ENCODE measurements at regions not wholly inside any gene's neighbourhood (a gene's known extent, or its start where the extent isn't known, plus 50 kb on each side); places are given as distances from the start of the nearest gene placed in this dataset.
"Not testable (repeated sequence)": the region's sequence is repeated elsewhere in the genome, so short reads cannot be mapped to it uniquely, and the experiment has no call there.

GRCh38 chr10:33025039-33025438, 67.0 kb upstream of the ITGB1 start:
- H4K5ac ChIP-seq (ENCODE audit: low read length): no peak overlapping the region
- no peak overlapping the region for H2BK120ac ChIP-seq (ENCODE audit: low read depth, low read length)
- peaks cover 3% of the 10 kb centered on the region for H3K4me1 ChIP-seq (ENCODE audit: control insufficient read depth, low read depth, low read length)
- H3K4me2 ChIP-seq (ENCODE audit: low read length): no peak overlapping the region
- no peaks in the 10 kb centered on the region for H3K36me3 ChIP-seq (ENCODE audit: control insufficient read depth, insufficient read depth, low read length)
- no peak overlapping the region for H2BK15ac ChIP-seq (replicated peaks; ENCODE audit: low read depth)
- H3K56ac ChIP-seq (ENCODE audit: low read length): no peak overlapping the region
- H2AK5ac ChIP-seq (ENCODE audit: low read length): no peak overlapping the region
- no peak overlapping the region for H3K23ac ChIP-seq (ENCODE audit: low read length)
- H3K9ac ChIP-seq (ENCODE audit: low read length): no peak overlapping the region
- no peaks in the 10 kb centered on the region for H3K79me2 ChIP-seq (ENCODE audit: control insufficient read depth, insufficient read depth, low read length)
- no peak overlapping the region for H3K4me3 ChIP-seq (ENCODE audit: low read length)
- no peak for DNase-seq
- no peak overlapping the region for H4K8ac ChIP-seq (ENCODE audit: low read depth, low read length)
- H3K27me3 ChIP-seq (ENCODE audit: insufficient read depth, low read length, poor library complexity): no peaks in the 10 kb centered on the region
- no peak overlapping the region for H3K4ac ChIP-seq (ENCODE audit: low read depth, low read length)
- H2BK5ac ChIP-seq (ENCODE audit: low read length): no peak overlapping the region
- H3K27ac ChIP-seq (ENCODE audit: low read depth, low read length): no peak overlapping the region
- no peaks in the 10 kb centered on the region for H3K79me1 ChIP-seq (ENCODE audit: low read length)
- WGBS (ENCODE audit: extremely low coverage, insufficient coverage, low lambda C conversion rate): no CpG with 5 or more reads among the region's 6 CpGs
- H3K18ac ChIP-seq (ENCODE audit: low read length): no peak overlapping the region

GRCh38 chr10:33022691-33023090, 64.7 kb upstream of the ITGB1 start:
- Histone ChIP-seq H3K9ac (ENCODE audit: low read length) (no peak overlapping the region), H2BK120ac (ENCODE audit: low read depth, low read length) (no peak overlapping the region), H3K36me3 (ENCODE audit: control insufficient read depth, insufficient read depth, low read length) (no peaks in the 10 kb centered on the region), H3K56ac (ENCODE audit: low read length) (no peak overlapping the region), H3K27ac (ENCODE audit: low read depth, low read length) (no peak overlapping the region), H2BK15ac (replicated peaks; ENCODE audit: low read depth) (no peak overlapping the region), H4K5ac (ENCODE audit: low read length) (no peak overlapping the region), H4K8ac (ENCODE audit: low read depth, low read length) (no peak overlapping the region), H3K4me1 (ENCODE audit: control insufficient read depth, low read depth, low read length) (peaks cover 3% of the 10 kb centered on the region), H3K4me2 (ENCODE audit: low read length) (no peak overlapping the region), H2AK5ac (ENCODE audit: low read length) (no peak overlapping the region), H2BK5ac (ENCODE audit: low read length) (no peak overlapping the region), H3K18ac (ENCODE audit: low read length) (no peak overlapping the region), H3K23ac (ENCODE audit: low read length) (no peak overlapping the region), H3K4ac (ENCODE audit: low read depth, low read length) (no peak overlapping the region), H3K27me3 (ENCODE audit: insufficient read depth, low read length, poor library complexity) (no peaks in the 10 kb centered on the region), H3K79me2 (ENCODE audit: control insufficient read depth, insufficient read depth, low read length) (no peaks in the 10 kb centered on the region), H3K4me3 (ENCODE audit: low read length) (no peak overlapping the region), H3K79me1 (ENCODE audit: low read length) (no peaks in the 10 kb centered on the region)
- DNase-seq: no peak
- WGBS (ENCODE audit: extremely low coverage, insufficient coverage, low lambda C conversion rate): no CpG with 5 or more reads among the region's 3 CpGs

- Histone ChIP-seq H3K56ac (ENCODE audit: low read length) (no peak overlapping the region), H3K27me3 (ENCODE audit: insufficient read depth, low read length, poor library complexity) (no peaks in the 10 kb centered on the region), H3K18ac (ENCODE audit: low read length) (no peak overlapping the region), H2BK120ac (ENCODE audit: low read depth, low read length) (no peak overlapping the region), H3K79me2 (ENCODE audit: control insufficient read depth, insufficient read depth, low read length) (no peaks in the 10 kb centered on the region), H3K23ac (ENCODE audit: low read length) (no peak overlapping the region), H3K4me1 (ENCODE audit: control insufficient read depth, low read depth, low read length) (peaks cover 3% of the 10 kb centered on the region), H2BK15ac (replicated peaks; ENCODE audit: low read depth) (no peak overlapping the region), H3K9ac (ENCODE audit: low read length) (no peak overlapping the region), H3K36me3 (ENCODE audit: control insufficient read depth, insufficient read depth, low read length) (no peaks in the 10 kb centered on the region), H4K5ac (ENCODE audit: low read length) (no peak overlapping the region), H4K8ac (ENCODE audit: low read depth, low read length) (no peak overlapping the region), H2AK5ac (ENCODE audit: low read length) (no peak overlapping the region), H3K4me2 (ENCODE audit: low read length) (no peak overlapping the region), H3K4ac (ENCODE audit: low read depth, low read length) (no peak overlapping the region), H3K79me1 (ENCODE audit: low read length) (no peaks in the 10 kb centered on the region), H3K27ac (ENCODE audit: low read depth, low read length) (no peak overlapping the region), H3K4me3 (ENCODE audit: low read length) (no peak overlapping the region), H2BK5ac (ENCODE audit: low read length) (no peak overlapping the region)
- no CpG with 5 or more reads among the region's 4 CpGs for WGBS (ENCODE audit: extremely low coverage, insufficient coverage, low lambda C conversion rate)
- DNase-seq: no peak
Observed at GRCh38 chr10:33022090-33022489, 64.1 kb upstream of the ITGB1 start.

GRCh38 chr10:33016988-33017387, 59.0 kb upstream of the ITGB1 start:
- no CpG with 5 or more reads among the region's 2 CpGs for WGBS (ENCODE audit: extremely low coverage, insufficient coverage, low lambda C conversion rate)
- DNase-seq: no peak
- no peaks in the 10 kb centered on the region for H3K79me2 ChIP-seq (ENCODE audit: control insufficient read depth, insufficient read depth, low read length)

GRCh38 chr10:33015761-33016547, 57.9 kb upstream of the ITGB1 start:
- Histone ChIP-seq H4K5ac (ENCODE audit: low read length) (no peak overlapping the region), H3K23ac (ENCODE audit: low read length) (no peak overlapping the region), H2BK120ac (ENCODE audit: low read depth, low read length) (no peak overlapping the region), H3K18ac (ENCODE audit: low read length) (no peak overlapping the region), H3K36me3 (ENCODE audit: control insufficient read depth, insufficient read depth, low read length) (no peaks in the 10 kb centered on the region), H3K4me1 (ENCODE audit: control insufficient read depth, low read depth, low read length) (no peaks in the 10 kb centered on the region), H3K9ac (ENCODE audit: low read length) (no peak overlapping the region), H3K27ac (ENCODE audit: low read depth, low read length) (no peak overlapping the region), H3K27me3 (ENCODE audit: insufficient read depth, low read length, poor library complexity) (no peaks in the 10 kb centered on the region), H4K8ac (ENCODE audit: low read depth, low read length) (no peak overlapping the region), H3K79me2 (ENCODE audit: control insufficient read depth, insufficient read depth, low read length) (no peaks in the 10 kb centered on the region), H2BK15ac (replicated peaks; ENCODE audit: low read depth) (no peak overlapping the region), H2BK5ac (ENCODE audit: low read length) (no peak overlapping the region), H3K79me1 (ENCODE audit: low read length) (no peaks in the 10 kb centered on the region), H3K4me3 (ENCODE audit: low read length) (no peak overlapping the region), H3K4me2 (ENCODE audit: low read length) (no peak overlapping the region), H3K4ac (ENCODE audit: low read depth, low read length) (no peak overlapping the region), H2AK5ac (ENCODE audit: low read length) (no peak overlapping the region), H3K56ac (ENCODE audit: low read length) (no peak overlapping the region)
- WGBS (ENCODE audit: extremely low coverage, insufficient coverage, low lambda C conversion rate): no CpG with 5 or more reads among the region's 3 CpGs
- no peak for DNase-seq

More at GRCh38 chr10:33016988-33017387, 59.0 kb upstream of the ITGB1 start:
- Histone ChIP-seq H3K23ac (ENCODE audit: low read length) (no peak overlapping the region), H3K27ac (ENCODE audit: low read depth, low read length) (no peak overlapping the region), H4K8ac (ENCODE audit: low read depth, low read length) (no peak overlapping the region), H3K4me3 (ENCODE audit: low read length) (no peak overlapping the region), H2AK5ac (ENCODE audit: low read length) (no peak overlapping the region), H3K9ac (ENCODE audit: low read length) (no peak overlapping the region), H3K4me1 (ENCODE audit: control insufficient read depth, low read depth, low read length) (no peaks in the 10 kb centered on the region), H2BK15ac (replicated peaks; ENCODE audit: low read depth) (no peak overlapping the region), H3K4ac (ENCODE audit: low read depth, low read length) (no peak overlapping the region), H2BK120ac (ENCODE audit: low read depth, low read length) (no peak overlapping the region), H3K36me3 (ENCODE audit: control insufficient read depth, insufficient read depth, low read length) (no peaks in the 10 kb centered on the region), H3K18ac (ENCODE audit: low read length) (no peak overlapping the region), H4K5ac (ENCODE audit: low read length) (no peak overlapping the region), H2BK5ac (ENCODE audit: low read length) (no peak overlapping the region), H3K27me3 (ENCODE audit: insufficient read depth, low read length, poor library complexity) (no peaks in the 10 kb centered on the region), H3K79me1 (ENCODE audit: low read length) (no peaks in the 10 kb centered on the region), H3K56ac (ENCODE audit: low read length) (no peak overlapping the region), H3K4me2 (ENCODE audit: low read length) (no peak overlapping the region)

GRCh38 chr10:33013331-33013730, 55.3 kb upstream of the ITGB1 start:
- H3K4me2 ChIP-seq (ENCODE audit: low read length); H2BK120ac ChIP-seq (ENCODE audit: low read depth, low read length); H3K23ac ChIP-seq (ENCODE audit: low read length); DNase-seq; H2AK5ac ChIP-seq (ENCODE audit: low read length); H3K9ac ChIP-seq (ENCODE audit: low read length); H3K4ac ChIP-seq (ENCODE audit: low read depth, low read length); H3K4me3 ChIP-seq (ENCODE audit: low read length); H3K56ac ChIP-seq (ENCODE audit: low read length); H3K27ac ChIP-seq (ENCODE audit: low read depth, low read length); H3K18ac ChIP-seq (ENCODE audit: low read length); H4K5ac ChIP-seq (ENCODE audit: low read length); H3K27me3 ChIP-seq (ENCODE audit: insufficient read depth, low read length, poor library complexity); H2BK15ac ChIP-seq (replicated peaks; ENCODE audit: low read depth); H3K36me3 ChIP-seq (ENCODE audit: control insufficient read depth, insufficient read depth, low read length); H4K8ac ChIP-seq (ENCODE audit: low read depth, low read length); H3K4me1 ChIP-seq (ENCODE audit: control insufficient read depth, low read depth, low read length); H3K79me1 ChIP-seq (ENCODE audit: low read length); H3K79me2 ChIP-seq (ENCODE audit: control insufficient read depth, insufficient read depth, low read length); H2BK5ac ChIP-seq (ENCODE audit: low read length): not testable (repeated sequence)
- no CpG with 5 or more reads among the region's 25 CpGs for WGBS (ENCODE audit: extremely low coverage, insufficient coverage, low lambda C conversion rate)
